ENCODE measurements at regions not wholly inside any gene's neighbourhood (a gene's known extent, or its start where the extent isn't known, plus 50 kb on each side); places are given as distances from the start of the nearest gene placed in this dataset.

DNA sequence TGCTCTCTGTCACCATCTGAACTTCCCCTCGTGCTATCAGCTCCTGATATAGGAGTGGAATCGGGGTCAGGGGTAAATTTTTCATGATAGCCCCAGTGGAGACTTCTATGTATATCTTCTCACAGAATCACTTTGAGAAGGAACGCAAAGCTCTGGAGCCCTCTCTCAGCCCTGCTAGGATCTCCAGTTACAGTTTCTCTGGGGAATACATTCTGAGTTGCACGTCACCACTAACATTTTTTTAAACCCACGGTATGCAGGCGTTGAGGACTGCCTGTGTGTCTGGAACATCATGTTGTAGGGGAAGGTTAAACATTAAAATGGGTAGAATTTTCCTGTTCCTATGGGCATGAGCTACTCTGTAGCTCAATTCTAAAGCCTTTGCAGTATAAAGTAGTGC lies 116.4 kb upstream of the FAM78B start:
- BruUV-seq (replicated peaks): no TSS peak
- H3K79me2 ChIP-seq (ENCODE audit: control insufficient read depth, insufficient read depth, low read length): no peaks in the 10 kb centered on the region
- no peak overlapping the region for H3K9ac ChIP-seq (replicated peaks; ENCODE audit: extremely low read depth, insufficient read depth, low read length)
- no peaks in the 10 kb centered on the region for H3K9me1 ChIP-seq (replicated peaks; ENCODE audit: control insufficient read depth, extremely low read depth, insufficient read depth, low read length)
- no peaks in the 10 kb centered on the region for H3K4me1 ChIP-seq (ENCODE audit: control insufficient read depth, extremely low read depth, insufficient read depth, low read length)
- TF ChIP-seq GATA2 (IDR thresholded peaks at IDR 0.05; ENCODE audit: insufficient read depth, insufficient read length, low read depth, low read length): no peak
- TF ChIP-seq, protein P1, sequence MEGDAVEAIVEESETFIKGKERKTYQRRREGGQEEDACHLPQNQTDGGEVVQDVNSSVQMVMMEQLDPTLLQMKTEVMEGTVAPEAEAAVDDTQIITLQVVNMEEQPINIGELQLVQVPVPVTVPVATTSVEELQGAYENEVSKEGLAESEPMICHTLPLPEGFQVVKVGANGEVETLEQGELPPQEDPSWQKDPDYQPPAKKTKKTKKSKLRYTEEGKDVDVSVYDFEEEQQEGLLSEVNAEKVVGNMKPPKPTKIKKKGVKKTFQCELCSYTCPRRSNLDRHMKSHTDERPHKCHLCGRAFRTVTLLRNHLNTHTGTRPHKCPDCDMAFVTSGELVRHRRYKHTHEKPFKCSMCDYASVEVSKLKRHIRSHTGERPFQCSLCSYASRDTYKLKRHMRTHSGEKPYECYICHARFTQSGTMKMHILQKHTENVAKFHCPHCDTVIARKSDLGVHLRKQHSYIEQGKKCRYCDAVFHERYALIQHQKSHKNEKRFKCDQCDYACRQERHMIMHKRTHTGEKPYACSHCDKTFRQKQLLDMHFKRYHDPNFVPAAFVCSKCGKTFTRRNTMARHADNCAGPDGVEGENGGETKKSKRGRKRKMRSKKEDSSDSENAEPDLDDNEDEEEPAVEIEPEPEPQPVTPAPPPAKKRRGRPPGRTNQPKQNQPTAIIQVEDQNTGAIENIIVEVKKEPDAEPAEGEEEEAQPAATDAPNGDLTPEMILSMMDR (IDR thresholded peaks at IDR 0.05; ENCODE audit: extremely low read depth in 1 of 2, insufficient read depth in 1 of 2, low read depth in 1 of 2, low read length in 2 of 2): no peak
- no peak for TF ChIP-seq POLR2AphosphoS5 (IDR thresholded peaks at IDR 0.05; ENCODE audit: insufficient read depth, low read depth, low read length)
- TF ChIP-seq MYC (IDR thresholded peaks at IDR 0.05; ENCODE audit: low read depth, low read length): no peak
- TF ChIP-seq MAX (IDR thresholded peaks at IDR 0.05; ENCODE audit: insufficient read depth, insufficient read length): no peak
- TF ChIP-seq FOS (IDR thresholded peaks at IDR 0.05; ENCODE audit: borderline replicate concordance, insufficient read depth, low read length): no peak
- TF ChIP-seq POLR2A (IDR thresholded peaks at IDR 0.05; ENCODE audit: low read depth, low read length): no peak
- no peak for TF ChIP-seq JUN (IDR thresholded peaks at IDR 0.05; ENCODE audit: borderline replicate concordance, insufficient read depth, insufficient read length, low read depth)
- TF ChIP-seq EZH2 (IDR thresholded peaks at IDR 0.05; ENCODE audit: borderline replicate concordance, low read depth, low read length, severe bottlenecking): no peak
- intact Hi-C loops (cut with micrococcal nuclease) (no loop called here), dilution Hi-C loops (cut with MboI; ENCODE audit: extremely low pct_ligation_motif_present, low sequenced_read_pairs) (no loop called here)
- H3K4me2 ChIP-seq (ENCODE audit: insufficient read depth, low read length): no peak overlapping the region
- no peak overlapping the region for H2AFZ ChIP-seq (ENCODE audit: low read depth, low read length)
- H3K4me3 ChIP-seq (replicated peaks in 1 of 3; ENCODE audit: insufficient read depth in 1 of 3, low read depth in 1 of 3, low read length in 3 of 3): no peak overlapping the region
- no peak for FAIRE-seq
- H3K27ac ChIP-seq (ENCODE audit: insufficient read depth, low read depth, low read length): no peak overlapping the region
- DNase-seq (ENCODE audit: low read depth, low spot score): no peak
- no peaks in the 10 kb centered on the region for H3K9me3 ChIP-seq (replicated peaks; ENCODE audit: control insufficient read depth, insufficient read depth, low read length)
- POLR2A ChIA-PET: no interaction called here
- no peaks in the 10 kb centered on the region for H4K20me1 ChIP-seq (replicated peaks; ENCODE audit: control insufficient read depth, extremely low read depth, insufficient read depth, low read length)
- H3K27me3 ChIP-seq (ENCODE audit: control insufficient read depth in 2 of 2, insufficient read depth in 2 of 2, low read length in 2 of 2): no peaks in the 10 kb centered on the region
- CTCF ChIA-PET: no interaction called here
- no peaks in the 10 kb centered on the region for H3K36me3 ChIP-seq (ENCODE audit: control insufficient read depth in 2 of 2, extremely low read depth in 1 of 2, insufficient read depth in 2 of 2, low read length in 2 of 2)

Measured in endothelial cell of umbilical vein (primary cell).